ENCODE measurements at regions not wholly inside any gene's neighbourhood (a gene's known extent, or its start where the extent isn't known, plus 50 kb on each side); places are given as distances from the start of the nearest gene placed in this dataset.

DNA sequence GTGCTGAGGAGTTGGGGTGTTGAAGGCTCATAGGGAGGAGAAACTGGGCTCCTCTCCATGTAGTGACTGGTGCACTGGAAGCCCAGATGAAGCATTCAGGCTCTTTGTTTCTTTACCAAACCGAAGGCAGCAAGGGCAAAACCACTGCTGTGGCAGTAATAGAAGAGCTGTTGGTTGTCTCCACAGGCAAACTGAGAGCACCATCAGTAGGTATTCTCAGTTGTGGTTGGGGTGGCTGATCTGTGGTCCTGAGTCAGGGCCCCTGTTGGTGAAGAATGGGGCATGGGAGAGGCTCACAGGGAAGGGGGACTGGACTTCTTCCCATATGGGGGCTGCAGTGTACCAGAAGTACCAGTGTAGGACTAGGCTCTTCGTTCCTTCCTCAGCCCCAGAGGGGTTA, 460.2 kb upstream of the IMPG1 start:
- ATAC-seq (ENCODE audit: low read depth) (no peak), DNase-seq (ENCODE audit: low spot score) (no peak)
- H3K4me3 ChIP-seq (ENCODE audit: severe bottlenecking) = no peak overlapping the region
- H3K27ac ChIP-seq (ENCODE audit: poor library complexity, severe bottlenecking) = no peak overlapping the region
- no peaks in the 10 kb centered on the region for H3K9me3 ChIP-seq (ENCODE audit: severe bottlenecking)
- H3K27me3 ChIP-seq (ENCODE audit: insufficient read depth, poor library complexity, severe bottlenecking) = no peaks in the 10 kb centered on the region
- no peaks in the 10 kb centered on the region for H3K4me1 ChIP-seq (ENCODE audit: insufficient read depth, poor library complexity, severe bottlenecking)
- H3K36me3 ChIP-seq (ENCODE audit: low read depth) = no peaks in the 10 kb centered on the region
- TF ChIP-seq, protein P1, sequence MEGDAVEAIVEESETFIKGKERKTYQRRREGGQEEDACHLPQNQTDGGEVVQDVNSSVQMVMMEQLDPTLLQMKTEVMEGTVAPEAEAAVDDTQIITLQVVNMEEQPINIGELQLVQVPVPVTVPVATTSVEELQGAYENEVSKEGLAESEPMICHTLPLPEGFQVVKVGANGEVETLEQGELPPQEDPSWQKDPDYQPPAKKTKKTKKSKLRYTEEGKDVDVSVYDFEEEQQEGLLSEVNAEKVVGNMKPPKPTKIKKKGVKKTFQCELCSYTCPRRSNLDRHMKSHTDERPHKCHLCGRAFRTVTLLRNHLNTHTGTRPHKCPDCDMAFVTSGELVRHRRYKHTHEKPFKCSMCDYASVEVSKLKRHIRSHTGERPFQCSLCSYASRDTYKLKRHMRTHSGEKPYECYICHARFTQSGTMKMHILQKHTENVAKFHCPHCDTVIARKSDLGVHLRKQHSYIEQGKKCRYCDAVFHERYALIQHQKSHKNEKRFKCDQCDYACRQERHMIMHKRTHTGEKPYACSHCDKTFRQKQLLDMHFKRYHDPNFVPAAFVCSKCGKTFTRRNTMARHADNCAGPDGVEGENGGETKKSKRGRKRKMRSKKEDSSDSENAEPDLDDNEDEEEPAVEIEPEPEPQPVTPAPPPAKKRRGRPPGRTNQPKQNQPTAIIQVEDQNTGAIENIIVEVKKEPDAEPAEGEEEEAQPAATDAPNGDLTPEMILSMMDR (IDR thresholded peaks at IDR 0.05; ENCODE audit: poor library complexity, severe bottlenecking) = no peak

DNA sequence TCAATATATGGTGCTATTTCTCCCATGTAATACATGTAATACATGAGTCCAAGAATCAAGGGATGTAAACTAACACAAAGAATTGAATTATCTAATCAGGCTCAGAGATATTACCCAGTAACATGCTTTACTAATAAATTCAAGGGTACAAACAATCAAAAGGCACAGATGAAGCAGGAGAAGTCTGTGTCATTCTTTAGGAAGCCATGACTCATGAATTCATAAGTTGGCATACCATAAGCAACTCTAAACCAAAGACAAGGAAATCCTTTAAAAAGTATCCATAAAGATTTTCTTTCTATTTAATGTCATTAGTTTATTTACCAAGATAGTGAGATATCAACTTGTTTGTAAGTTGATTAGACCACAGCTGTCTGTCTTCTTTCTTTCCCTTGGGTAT, 446.0 kb upstream of the IMPG1 start:
- DNase-seq (ENCODE audit: low spot score) = no peak
- no peak for ATAC-seq (ENCODE audit: low read depth)
- TF ChIP-seq, protein P1 (IDR thresholded peaks at IDR 0.05; ENCODE audit: poor library complexity, severe bottlenecking) = no peak
- Histone ChIP-seq H3K27me3 (ENCODE audit: insufficient read depth, poor library complexity, severe bottlenecking) (no peaks in the 10 kb centered on the region), H3K4me3 (ENCODE audit: severe bottlenecking) (no peak overlapping the region), H3K4me1 (ENCODE audit: insufficient read depth, poor library complexity, severe bottlenecking) (no peaks in the 10 kb centered on the region), H3K9me3 (ENCODE audit: severe bottlenecking) (no peaks in the 10 kb centered on the region), H3K27ac (ENCODE audit: poor library complexity, severe bottlenecking) (no peak overlapping the region), H3K36me3 (ENCODE audit: low read depth) (no peaks in the 10 kb centered on the region)

DNA sequence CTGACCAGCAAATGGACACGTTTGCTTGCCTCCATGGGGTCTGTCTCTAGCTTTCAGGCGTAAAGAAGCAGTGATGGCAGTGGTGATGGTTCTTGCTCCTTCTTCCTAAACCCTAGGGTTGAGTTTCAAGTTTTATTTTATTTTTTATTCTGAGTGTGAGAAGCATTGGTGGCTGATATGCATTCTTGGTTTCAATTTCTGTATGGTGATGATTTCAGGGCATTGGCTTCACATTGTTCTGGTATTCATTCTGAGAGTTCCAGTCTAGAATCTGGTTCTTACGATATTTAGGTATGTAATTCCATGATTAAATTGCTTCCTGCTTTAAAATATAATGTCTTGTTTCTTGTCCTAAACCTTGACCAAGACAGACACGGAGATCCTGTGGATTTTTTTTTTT, 444.5 kb upstream of the IMPG1 start:
- H3K4me3 ChIP-seq (ENCODE audit: severe bottlenecking) = no peak overlapping the region
- no peaks in the 10 kb centered on the region for H3K27me3 ChIP-seq (ENCODE audit: insufficient read depth, poor library complexity, severe bottlenecking)
- TF ChIP-seq, protein P1 (IDR thresholded peaks at IDR 0.05; ENCODE audit: poor library complexity, severe bottlenecking) = no peak
- H3K27ac ChIP-seq (ENCODE audit: poor library complexity, severe bottlenecking) = no peak overlapping the region
- H3K4me1 ChIP-seq (ENCODE audit: insufficient read depth, poor library complexity, severe bottlenecking) = no peaks in the 10 kb centered on the region
- H3K9me3 ChIP-seq (ENCODE audit: severe bottlenecking) = no peaks in the 10 kb centered on the region
- H3K36me3 ChIP-seq (ENCODE audit: low read depth) = no peaks in the 10 kb centered on the region
- ATAC-seq (ENCODE audit: low read depth) (no peak), DNase-seq (ENCODE audit: low spot score) (no peak)

DNA sequence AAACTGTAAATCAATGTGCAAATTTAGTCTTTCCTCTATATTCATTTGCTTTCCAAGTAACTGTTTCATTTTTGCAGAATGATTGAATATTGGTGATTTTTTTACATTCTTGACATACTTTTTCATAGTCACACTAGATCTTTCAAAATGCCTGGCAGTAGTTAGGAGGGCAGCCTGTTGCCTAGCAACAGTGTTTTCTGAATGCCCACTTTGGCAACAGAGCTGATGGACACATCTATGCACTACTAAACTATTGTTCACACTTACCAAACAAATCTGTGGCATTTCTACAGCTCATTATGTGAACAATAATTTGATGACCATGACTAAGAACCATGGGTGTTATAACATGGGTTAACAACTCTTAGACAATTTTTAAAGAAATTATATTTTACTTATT, 438.0 kb upstream of the IMPG1 start:
- ATAC-seq (ENCODE audit: low read depth) (no peak), DNase-seq (ENCODE audit: low spot score) (no peak)
- H3K4me3 ChIP-seq (ENCODE audit: severe bottlenecking) = no peak overlapping the region
- TF ChIP-seq, protein P1 (IDR thresholded peaks at IDR 0.05; ENCODE audit: poor library complexity, severe bottlenecking) = no peak
- H3K9me3 ChIP-seq (ENCODE audit: severe bottlenecking) = no peaks in the 10 kb centered on the region
- H3K4me1 ChIP-seq (ENCODE audit: insufficient read depth, poor library complexity, severe bottlenecking) = no peaks in the 10 kb centered on the region
- no peaks in the 10 kb centered on the region for H3K36me3 ChIP-seq (ENCODE audit: low read depth)
- no peaks in the 10 kb centered on the region for H3K27me3 ChIP-seq (ENCODE audit: insufficient read depth, poor library complexity, severe bottlenecking)
- H3K27ac ChIP-seq (ENCODE audit: poor library complexity, severe bottlenecking) = no peak overlapping the region

DNA sequence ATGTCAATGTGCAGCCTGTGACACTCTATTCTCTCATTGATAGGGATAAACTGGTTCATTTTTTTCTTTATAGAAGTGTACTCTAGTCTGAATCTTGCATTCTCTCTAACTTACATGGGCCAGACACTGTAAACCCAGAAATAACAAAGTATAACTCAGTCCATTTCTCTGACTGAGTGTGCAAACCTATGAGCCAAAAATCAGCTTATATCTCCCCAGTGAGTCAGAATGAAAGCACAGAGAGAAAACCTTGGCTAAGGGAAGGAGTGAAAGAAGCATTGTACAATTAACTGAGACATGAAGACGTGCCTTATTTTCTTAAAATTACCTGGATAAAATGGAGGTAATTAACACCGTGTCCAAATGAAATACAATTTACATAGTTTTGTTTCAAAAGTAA, 436.9 kb upstream of the IMPG1 start:
- TF ChIP-seq, protein P1 (IDR thresholded peaks at IDR 0.05; ENCODE audit: poor library complexity, severe bottlenecking) = no peak
- no peak overlapping the region for H3K27ac ChIP-seq (ENCODE audit: poor library complexity, severe bottlenecking)
- H3K4me1 ChIP-seq (ENCODE audit: insufficient read depth, poor library complexity, severe bottlenecking) = no peaks in the 10 kb centered on the region
- ATAC-seq (ENCODE audit: low read depth) (no peak), DNase-seq (ENCODE audit: low spot score) (no peak)
- H3K4me3 ChIP-seq (ENCODE audit: severe bottlenecking) = no peak overlapping the region
- no peaks in the 10 kb centered on the region for H3K27me3 ChIP-seq (ENCODE audit: insufficient read depth, poor library complexity, severe bottlenecking)
- no peaks in the 10 kb centered on the region for H3K9me3 ChIP-seq (ENCODE audit: severe bottlenecking)
- no peaks in the 10 kb centered on the region for H3K36me3 ChIP-seq (ENCODE audit: low read depth)

All from RWPE2 (cell line).